ENCODE measurements at regions not wholly inside any gene's neighbourhood (a gene's known extent, or its start where the extent isn't known, plus 50 kb on each side); places are given as distances from the start of the nearest gene placed in this dataset.

DNA sequence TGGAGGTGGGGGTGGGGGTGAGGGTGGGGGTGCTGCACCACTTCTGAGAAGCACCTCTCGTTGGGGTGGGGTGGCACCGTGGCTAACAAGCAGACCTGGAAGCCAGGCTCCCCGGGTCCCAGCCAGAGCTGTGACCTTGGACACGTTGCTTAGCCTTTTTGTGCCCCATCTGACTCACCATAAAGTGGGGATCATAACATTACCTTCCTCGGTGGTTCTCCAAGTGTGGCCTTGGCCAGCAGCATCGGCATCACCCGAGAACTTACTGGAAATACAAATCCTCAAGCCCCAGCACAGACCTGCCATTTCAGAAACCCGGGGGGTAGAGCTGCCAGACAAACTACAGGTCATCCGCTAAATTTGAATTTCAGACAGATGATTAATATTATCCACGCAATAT is 58.7 kb upstream of the SLC66A3 start:
- TF ChIP-seq, protein P1, sequence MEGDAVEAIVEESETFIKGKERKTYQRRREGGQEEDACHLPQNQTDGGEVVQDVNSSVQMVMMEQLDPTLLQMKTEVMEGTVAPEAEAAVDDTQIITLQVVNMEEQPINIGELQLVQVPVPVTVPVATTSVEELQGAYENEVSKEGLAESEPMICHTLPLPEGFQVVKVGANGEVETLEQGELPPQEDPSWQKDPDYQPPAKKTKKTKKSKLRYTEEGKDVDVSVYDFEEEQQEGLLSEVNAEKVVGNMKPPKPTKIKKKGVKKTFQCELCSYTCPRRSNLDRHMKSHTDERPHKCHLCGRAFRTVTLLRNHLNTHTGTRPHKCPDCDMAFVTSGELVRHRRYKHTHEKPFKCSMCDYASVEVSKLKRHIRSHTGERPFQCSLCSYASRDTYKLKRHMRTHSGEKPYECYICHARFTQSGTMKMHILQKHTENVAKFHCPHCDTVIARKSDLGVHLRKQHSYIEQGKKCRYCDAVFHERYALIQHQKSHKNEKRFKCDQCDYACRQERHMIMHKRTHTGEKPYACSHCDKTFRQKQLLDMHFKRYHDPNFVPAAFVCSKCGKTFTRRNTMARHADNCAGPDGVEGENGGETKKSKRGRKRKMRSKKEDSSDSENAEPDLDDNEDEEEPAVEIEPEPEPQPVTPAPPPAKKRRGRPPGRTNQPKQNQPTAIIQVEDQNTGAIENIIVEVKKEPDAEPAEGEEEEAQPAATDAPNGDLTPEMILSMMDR (IDR thresholded peaks at IDR 0.05) = no peak
- no peak for TF ChIP-seq POLR2A (IDR thresholded peaks at IDR 0.05)

Data from adrenal gland (tissue), 5 donors.